ENCODE measurements at regions not wholly inside any gene's neighbourhood (a gene's known extent, or its start where the extent isn't known, plus 50 kb on each side); places are given as distances from the start of the nearest gene placed in this dataset.

- H2BK20ac ChIP-seq (ENCODE audit: low read depth, low read length) = no peak overlapping the region
- no peaks in the 10 kb centered on the region for H3K9me1 ChIP-seq (ENCODE audit: insufficient read depth, low read length)
- H4K20me1 ChIP-seq (ENCODE audit: insufficient read depth, low read length) = no peaks in the 10 kb centered on the region
- no peak overlapping the region for H3K9ac ChIP-seq (ENCODE audit: low read depth, low read length)
- H2AK5ac ChIP-seq (ENCODE audit: low read depth, low read length) = no peak overlapping the region
- no peaks in the 10 kb centered on the region for H3K27me3 ChIP-seq (ENCODE audit: control insufficient read depth, insufficient read depth, low read length)
- no peaks in the 10 kb centered on the region for H3K4me1 ChIP-seq (ENCODE audit: control insufficient read depth, insufficient read depth, low read length)
- ChIA-PET CTCF (no interaction called here), POLR2A (ENCODE audit: unreplicated experiment) (no interaction called here)
- no CpG with 5 or more reads among the region's 5 CpGs for WGBS, 2 experiments (ENCODE audit: extremely low coverage in 2 of 2, insufficient read length in 1 of 2)
- H3K4me2 ChIP-seq (ENCODE audit: low read depth, low read length) = no peak overlapping the region
- no peak overlapping the region for H4K5ac ChIP-seq (ENCODE audit: low read depth, low read length)
- no peak overlapping the region for H2BK120ac ChIP-seq (ENCODE audit: low read depth, low read length)
- H2AFZ ChIP-seq (replicated peaks; ENCODE audit: low read length, poor library complexity) = no peak overlapping the region
- H2BK15ac ChIP-seq (ENCODE audit: low read depth, low read length) = no peak overlapping the region
- H3K4ac ChIP-seq (ENCODE audit: low read depth, low read length) = no peak overlapping the region
- no peaks in the 10 kb centered on the region for H3K79me1 ChIP-seq (ENCODE audit: low read depth in 1 of 2, low read length in 2 of 2)
- H3K56ac ChIP-seq (ENCODE audit: extremely low read depth, insufficient read depth, low read length) = no peak overlapping the region
- no peak overlapping the region for H3K27ac ChIP-seq (ENCODE audit: insufficient read depth, low read length)
- no peak overlapping the region for H2AK9ac ChIP-seq (replicated peaks; ENCODE audit: low read depth, low read length, poor library complexity)
- in situ Hi-C loops (cut with MboI; ENCODE audit: low sequenced_read_pairs) = no loop called here
- H3K9me3 ChIP-seq (ENCODE audit: control insufficient read depth, insufficient read depth, low read length) = no peaks in the 10 kb centered on the region
- TF ChIP-seq FOS (IDR thresholded peaks at IDR 0.05; ENCODE audit: low read depth, low read length) (no peak), SMC3 (IDR thresholded peaks at IDR 0.05; ENCODE audit: low read depth, low read length) (no peak), MAZ (IDR thresholded peaks at IDR 0.05; ENCODE audit: borderline replicate concordance, low read depth, low read length) (no peak), ELK1 (IDR thresholded peaks at IDR 0.05; ENCODE audit: borderline replicate concordance, low read depth, low read length) (no peak), BHLHE40 (IDR thresholded peaks at IDR 0.05; ENCODE audit: low read depth, low read length) (no peak), NFE2L2 (IDR thresholded peaks at IDR 0.05; ENCODE audit: low read depth, low read length) (no peak), CTCF (conservative IDR thresholded peaks at IDR 0.05; ENCODE audit: low read depth, low read length) (no peak)
- H2BK5ac ChIP-seq (ENCODE audit: low read depth, low read length, poor library complexity, severe bottlenecking) = no peak overlapping the region
- no peak overlapping the region for H3K14ac ChIP-seq (replicated peaks; ENCODE audit: low read depth, low read length)
- no peak overlapping the region for H4K91ac ChIP-seq (ENCODE audit: insufficient read depth, low read depth, low read length)
- DNase-seq = no peak
- intact Hi-C loops (cut with micrococcal nuclease) = no loop called here
- H3K4me3 ChIP-seq (ENCODE audit: insufficient read depth, low read depth, low read length) = no peak overlapping the region
- no peak for ATAC-seq (ENCODE audit: low read depth)
- dilution Hi-C loops (cut with HindIII; ENCODE audit: low sequenced_read_pairs, unreplicated experiment) = no loop called here
- H3K36me3 ChIP-seq (ENCODE audit: control insufficient read depth, insufficient read depth, low read length) = no peaks in the 10 kb centered on the region
- BruUV-seq (replicated peaks) = no TSS peak
- no peak overlapping the region for H4K8ac ChIP-seq (ENCODE audit: low read depth in 2 of 2, low read length in 2 of 2)
- H3K18ac ChIP-seq (ENCODE audit: low read depth, low read length) = no peak overlapping the region
- H3K23ac ChIP-seq (ENCODE audit: low read depth, low read length) = no peak overlapping the region
Measured at GRCh38 chr9:74036549-74037231, 460.4 kb upstream of the RORB start.

Measured in IMR-90 (cell line).